GM12878 (cell line): ENCODE measurements at regions not wholly inside any gene's neighbourhood (a gene's known extent, or its start where the extent isn't known, plus 50 kb on each side); places are given as distances from the start of the nearest gene placed in this dataset.

ENCODE experiments used
- DPF2 ChIP-seq: fragments of 450-650 bp; IDR thresholded peaks from 2 replicates; pipeline ENCODE4 v1.6.1; 2017; ENCODE audit warnings: mild to moderate bottlenecking
- FOS ChIP-seq: IDR thresholded peaks from 3 replicates; pipeline ENCODE4 v1.6.1; 2011; ENCODE audit warnings: borderline replicate concordance; ENCODE audit not compliant: insufficient read length; ENCODE audit errors: extremely low read depth
- GATAD2B ChIP-seq: fragments of 450-650 bp; conservative IDR thresholded peaks from 2 replicates; pipeline ENCODE4 v1.6.1; 2017; ENCODE audit warnings: low read depth, mild to moderate bottlenecking, moderate library complexity
- IKZF2 ChIP-seq, 2 experiments: fragments of 450-650 bp; IDR thresholded peaks; 2 replicates each; pipeline ENCODE4 v1.6.1; 2017; ENCODE audit warnings: mild to moderate bottlenecking in 2 of 2, moderate library complexity in 2 of 2
- NR2C2 ChIP-seq: IDR thresholded peaks from 2 replicates; pipeline ENCODE4 v1.6.1; 2011; ENCODE audit warnings: borderline replicate concordance, low read depth; ENCODE audit not compliant: control insufficient read depth, insufficient read length
- NRF1 ChIP-seq: conservative IDR thresholded peaks from 2 replicates; pipeline ENCODE4 v1.6.1; 2011; ENCODE audit warnings: mild to moderate bottlenecking, low read depth, low read length, improper control_type of control experiment
- PAX5 ChIP-seq: IDR thresholded peaks from 2 replicates; pipeline ENCODE4 v1.6.1; 2011; ENCODE audit warnings: low read depth, low read length, borderline replicate concordance
- PAX8 ChIP-seq: fragments of 450-650 bp; IDR thresholded peaks from 2 replicates; pipeline ENCODE4 v1.6.1; 2017; ENCODE audit warnings: mild to moderate bottlenecking, moderate library complexity
- POLR2A ChIP-seq: IDR thresholded peaks from 2 replicates; pipeline ENCODE4 v1.6.1; 2011; ENCODE audit warnings: low read depth, mild to moderate bottlenecking, low read length
- RAD51 ChIP-seq: fragments of 450-650 bp; IDR thresholded peaks from 2 replicates; pipeline ENCODE4 v1.6.1; 2016; ENCODE audit warnings: moderate library complexity, mild to moderate bottlenecking, inconsistent platforms
- RUNX3 ChIP-seq: IDR thresholded peaks from 2 replicates; pipeline ENCODE4 v1.6.1; 2012; ENCODE audit warnings: low read length, inconsistent platforms
- SKIL ChIP-seq: fragments of 450-650 bp; IDR thresholded peaks from 2 replicates; pipeline ENCODE4 v1.6.1; 2017; ENCODE audit warnings: mild to moderate bottlenecking, low read depth, inconsistent platforms; ENCODE audit not compliant: poor library complexity, severe bottlenecking
- SUZ12 ChIP-seq: fragments of 200-600 bp; sonication (generic); IDR thresholded peaks from one replicate; pipeline ENCODE4 v1.6.1; 2018; ENCODE audit warnings: antibody characterized with exemption, mild to moderate bottlenecking; ENCODE audit not compliant: unreplicated experiment
- TCF12 ChIP-seq: IDR thresholded peaks from 2 replicates; pipeline ENCODE4 v1.6.1; 2011; ENCODE audit warnings: low read depth, mild to moderate bottlenecking, low read length
- ZBTB4 ChIP-seq: fragments of 450-650 bp; formaldehyde crosslinking; IDR thresholded peaks from 2 replicates; pipeline ENCODE4 v1.4.0; 2022; ENCODE audit warnings: mild to moderate bottlenecking, moderate library complexity
- ZZZ3 ChIP-seq: IDR thresholded peaks from 2 replicates; pipeline ENCODE4 v1.6.1; 2011; ENCODE audit warnings: low read depth; ENCODE audit not compliant: control insufficient read depth, insufficient read length
- TF ChIP-seq, protein P1 (sequence below): IDR thresholded peaks from 2 replicates; pipeline ENCODE4 v1.6.1; 2011; ENCODE audit warnings: borderline replicate concordance, low read depth, mild to moderate bottlenecking, moderate library complexity, low read length; ENCODE audit not compliant: insufficient read depth, poor library complexity, severe bottlenecking
- TF ChIP-seq, protein P2 (sequence below): fragments of 450-650 bp; formaldehyde crosslinking; IDR thresholded peaks from 2 replicates; pipeline ENCODE4 v1.5.0; 2022; ENCODE audit warnings: mild to moderate bottlenecking, missing genetic modification characterization
- TF ChIP-seq, protein P3 (sequence below): IDR thresholded peaks from 2 replicates; pipeline ENCODE4 v1.6.1; 2011; ENCODE audit warnings: low read depth, low read length, improper control_type of control experiment, borderline replicate concordance

DNA sequence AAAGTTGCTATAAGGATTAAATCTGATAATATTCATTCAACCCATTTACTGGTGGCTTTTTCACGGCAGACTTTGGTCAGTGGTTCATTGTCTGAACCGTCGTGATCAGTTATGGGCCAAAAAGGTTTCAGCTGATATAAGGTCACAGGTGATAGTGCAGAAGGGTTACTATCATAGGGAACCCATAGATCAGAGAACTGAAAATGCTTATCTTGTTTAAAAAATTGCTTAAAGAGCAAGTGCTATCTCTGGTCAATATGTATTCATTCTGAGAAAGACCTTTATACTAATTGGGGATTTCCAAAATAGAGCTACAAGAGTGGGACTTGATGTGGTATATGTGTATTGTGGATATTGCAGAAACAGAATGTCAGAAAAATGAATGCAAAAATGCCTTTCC is 147.8 kb upstream of the SEMA3E start (continued):
- TF ChIP-seq ZBTB4 (CRISPR knock-in tag): no peak
- TF ChIP-seq RAD51: no peak
- TF ChIP-seq, protein P1, sequence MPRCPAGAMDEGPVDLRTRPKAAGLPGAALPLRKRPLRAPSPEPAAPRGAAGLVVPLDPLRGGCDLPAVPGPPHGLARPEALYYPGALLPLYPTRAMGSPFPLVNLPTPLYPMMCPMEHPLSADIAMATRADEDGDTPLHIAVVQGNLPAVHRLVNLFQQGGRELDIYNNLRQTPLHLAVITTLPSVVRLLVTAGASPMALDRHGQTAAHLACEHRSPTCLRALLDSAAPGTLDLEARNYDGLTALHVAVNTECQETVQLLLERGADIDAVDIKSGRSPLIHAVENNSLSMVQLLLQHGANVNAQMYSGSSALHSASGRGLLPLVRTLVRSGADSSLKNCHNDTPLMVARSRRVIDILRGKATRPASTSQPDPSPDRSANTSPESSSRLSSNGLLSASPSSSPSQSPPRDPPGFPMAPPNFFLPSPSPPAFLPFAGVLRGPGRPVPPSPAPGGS: no peak
- no peak for TF ChIP-seq FOS
- no peak for TF ChIP-seq NR2C2
- TF ChIP-seq TCF12: no peak
- TF ChIP-seq DPF2: 0 out of 2 replicates have a peak, but pooled peaks have one; percentile 76
- TF ChIP-seq IKZF2 (IDR thresholded peaks at IDR 0.05): peak in 1 of 2 experiments; percentile 43; a peak in 1 of 4 replicates
- no peak for TF ChIP-seq PAX8
- TF ChIP-seq, protein P2, sequence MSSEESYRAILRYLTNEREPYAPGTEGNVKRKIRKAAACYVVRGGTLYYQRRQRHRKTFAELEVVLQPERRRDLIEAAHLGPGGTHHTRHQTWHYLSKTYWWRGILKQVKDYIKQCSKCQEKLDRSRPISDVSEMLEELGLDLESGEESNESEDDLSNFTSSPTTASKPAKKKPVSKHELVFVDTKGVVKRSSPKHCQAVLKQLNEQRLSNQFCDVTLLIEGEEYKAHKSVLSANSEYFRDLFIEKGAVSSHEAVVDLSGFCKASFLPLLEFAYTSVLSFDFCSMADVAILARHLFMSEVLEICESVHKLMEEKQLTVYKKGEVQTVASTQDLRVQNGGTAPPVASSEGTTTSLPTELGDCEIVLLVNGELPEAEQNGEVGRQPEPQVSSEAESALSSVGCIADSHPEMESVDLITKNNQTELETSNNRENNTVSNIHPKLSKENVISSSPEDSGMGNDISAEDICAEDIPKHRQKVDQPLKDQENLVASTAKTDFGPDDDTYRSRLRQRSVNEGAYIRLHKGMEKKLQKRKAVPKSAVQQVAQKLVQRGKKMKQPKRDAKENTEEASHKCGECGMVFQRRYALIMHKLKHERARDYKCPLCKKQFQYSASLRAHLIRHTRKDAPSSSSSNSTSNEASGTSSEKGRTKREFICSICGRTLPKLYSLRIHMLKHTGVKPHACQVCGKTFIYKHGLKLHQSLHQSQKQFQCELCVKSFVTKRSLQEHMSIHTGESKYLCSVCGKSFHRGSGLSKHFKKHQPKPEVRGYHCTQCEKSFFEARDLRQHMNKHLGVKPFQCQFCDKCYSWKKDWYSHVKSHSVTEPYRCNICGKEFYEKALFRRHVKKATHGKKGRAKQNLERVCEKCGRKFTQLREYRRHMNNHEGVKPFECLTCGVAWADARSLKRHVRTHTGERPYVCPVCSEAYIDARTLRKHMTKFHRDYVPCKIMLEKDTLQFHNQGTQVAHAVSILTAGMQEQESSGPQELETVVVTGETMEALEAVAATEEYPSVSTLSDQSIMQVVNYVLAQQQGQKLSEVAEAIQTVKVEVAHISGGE (CRISPR knock-in tag): no peak
- TF ChIP-seq, protein P3, sequence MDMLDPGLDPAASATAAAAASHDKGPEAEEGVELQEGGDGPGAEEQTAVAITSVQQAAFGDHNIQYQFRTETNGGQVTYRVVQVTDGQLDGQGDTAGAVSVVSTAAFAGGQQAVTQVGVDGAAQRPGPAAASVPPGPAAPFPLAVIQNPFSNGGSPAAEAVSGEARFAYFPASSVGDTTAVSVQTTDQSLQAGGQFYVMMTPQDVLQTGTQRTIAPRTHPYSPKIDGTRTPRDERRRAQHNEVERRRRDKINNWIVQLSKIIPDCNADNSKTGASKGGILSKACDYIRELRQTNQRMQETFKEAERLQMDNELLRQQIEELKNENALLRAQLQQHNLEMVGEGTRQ: no peak
- TF ChIP-seq PAX5: no peak
- TF ChIP-seq RUNX3: peak; percentile 78
- no peak for TF ChIP-seq POLR2A
- TF ChIP-seq SKIL: peak; percentile 29
- TF ChIP-seq ZZZ3: no peak
- TF ChIP-seq GATAD2B: no peak
- TF ChIP-seq SUZ12: no peak
- TF ChIP-seq NRF1: no peak
